OCI-LY3 (cell line): ENCODE measurements at regions not wholly inside any gene's neighbourhood (a gene's known extent, or its start where the extent isn't known, plus 50 kb on each side); places are given as distances from the start of the nearest gene placed in this dataset.

Experiments
- H2AFZ ChIP-seq: fragments of 200-600, 300-600 bp; shearing (Covaris generic); 2 replicates; pipeline ENCODE4 v1.6.0; 2014; ENCODE audit warnings: antibody characterized with exemption, low read depth, low read length
- H3K27ac ChIP-seq: fragments of 200-600, 300-600 bp; sonication (generic); 2 replicates; pipeline ENCODE4 v1.5.1; 2014; ENCODE audit warnings: mild to moderate bottlenecking, low read length, moderate library complexity, mixed read lengths
- H3K27me3 ChIP-seq: fragments of 200-600, 300-600 bp; sonication (generic); 2 replicates; pipeline ENCODE4 v1.6.1; 2014; ENCODE audit warnings: low read depth, low read length, mixed read lengths
- H3K36me3 ChIP-seq: fragments of 200-600, 300-600 bp; sonication (generic); replicated peaks from 2 replicates; pipeline ENCODE3; 2014; ENCODE audit warnings: low read depth, low read length, mixed read lengths
- H3K4me1 ChIP-seq: fragments of 300-600, 200-600 bp; sonication (generic); 2 replicates; pipeline ENCODE4 v1.6.1; 2014; ENCODE audit warnings: low read length, mixed read lengths
- H3K4me2 ChIP-seq: fragments of 200-600, 300-600 bp; sonication (generic); 2 replicates; pipeline ENCODE4 v1.6.1; 2014; ENCODE audit warnings: low read length, mixed read lengths
- H3K4me3 ChIP-seq: fragments of 300-600, 200-600 bp; sonication (generic); 2 replicates; pipeline ENCODE4 v1.5.1; 2014; ENCODE audit warnings: antibody characterized with exemption, mild to moderate bottlenecking, low read length, moderate library complexity
- H3K79me2 ChIP-seq: fragments of 300-600, 200-600 bp; shearing (Covaris generic); 2 replicates; pipeline ENCODE4 v1.6.1; 2014; ENCODE audit warnings: mild to moderate bottlenecking, low read length, mixed read lengths
- H3K9ac ChIP-seq: fragments of 300-600, 200-600 bp; shearing (Covaris generic); 2 replicates; pipeline ENCODE4 v1.6.0; 2014; ENCODE audit warnings: mild to moderate bottlenecking, low read length, moderate library complexity
- H3K9me3 ChIP-seq: fragments of 200-600, 300-600 bp; shearing (Covaris generic); 2 replicates; pipeline ENCODE4 v1.6.1; 2014; ENCODE audit warnings: low read length, mixed read lengths; ENCODE audit not compliant: insufficient read depth
- H4K20me1 ChIP-seq: fragments of 200-600, 300-600 bp; sonication (generic); 2 replicates; pipeline ENCODE4 v1.6.1; 2016; ENCODE audit warnings: low read length, mixed read lengths; ENCODE audit not compliant: insufficient read depth
- CTCF ChIP-seq: fragments of 200-600, 300-600 bp; sonication (generic); IDR thresholded peaks from 2 replicates; pipeline ENCODE4 v1.5.1; 2014; ENCODE audit warnings: antibody characterized with exemption, low read length, low read depth
- EZH2phosphoT487 ChIP-seq: fragments of 200-600 bp; shearing (Covaris generic); IDR thresholded peaks from 2 replicates; pipeline ENCODE4 v1.6.1; 2018; ENCODE audit warnings: antibody characterized with exemption, mixed run types, low read depth

GRCh38 chr4:112767386-112767785 lies 130.4 kb downstream of the LARP7 start:
- Histone ChIP-seq H3K27me3 (no peaks in the 10 kb centered on the region), H3K27ac (no peak overlapping the region), H2AFZ (no peak overlapping the region), H3K4me3 (no peak overlapping the region), H3K4me1 (peaks cover 2% of the 10 kb centered on the region; the same call in 1 of the 2 replicates), H3K9ac (no peak overlapping the region), H3K9me3 (no peaks in the 10 kb centered on the region), H4K20me1 (no peaks in the 10 kb centered on the region), H3K4me2 (no peak overlapping the region), H3K36me3 (no peaks in the 10 kb centered on the region), H3K79me2 (no peaks in the 10 kb centered on the region)
- TF ChIP-seq CTCF (no peak), EZH2phosphoT487 (no peak)

GRCh38 chr4:112770114-112770513 lies 133.2 kb downstream of the LARP7 start:
- Histone ChIP-seq H3K9me3 (no peaks in the 10 kb centered on the region), H2AFZ (no peak overlapping the region), H3K27me3 (no peaks in the 10 kb centered on the region), H3K4me1 (no peaks in the 10 kb centered on the region), H3K4me3 (no peak overlapping the region), H3K36me3 (no peaks in the 10 kb centered on the region), H3K4me2 (no peak overlapping the region), H3K9ac (no peak overlapping the region), H3K79me2 (no peaks in the 10 kb centered on the region), H3K27ac (no peak overlapping the region), H4K20me1 (no peaks in the 10 kb centered on the region)
- TF ChIP-seq CTCF (no peak), EZH2phosphoT487 (no peak)

DNA sequence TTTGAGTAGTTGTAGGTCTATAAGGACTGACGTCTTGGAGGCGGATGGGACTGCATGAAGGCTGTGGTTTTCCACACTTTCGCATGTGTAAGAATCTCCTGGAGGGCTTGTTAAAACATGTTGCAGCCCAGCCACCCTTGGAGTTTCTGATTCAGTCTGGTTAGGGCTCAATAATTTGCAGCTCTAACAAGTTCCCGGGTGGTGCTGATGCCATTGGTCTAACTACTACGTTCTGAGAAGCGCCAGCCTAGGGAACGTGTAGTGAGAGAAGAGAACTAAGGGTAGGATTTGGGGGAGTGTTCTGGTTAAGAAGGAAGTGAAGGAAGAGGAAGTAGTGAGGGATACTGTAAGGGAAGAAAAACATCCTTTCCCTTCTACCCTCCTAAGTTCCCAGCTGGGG lies 138.9 kb downstream of the LARP7 start:
- Histone ChIP-seq H3K79me2 (no peaks in the 10 kb centered on the region), H3K9ac (no peak overlapping the region)

DNA sequence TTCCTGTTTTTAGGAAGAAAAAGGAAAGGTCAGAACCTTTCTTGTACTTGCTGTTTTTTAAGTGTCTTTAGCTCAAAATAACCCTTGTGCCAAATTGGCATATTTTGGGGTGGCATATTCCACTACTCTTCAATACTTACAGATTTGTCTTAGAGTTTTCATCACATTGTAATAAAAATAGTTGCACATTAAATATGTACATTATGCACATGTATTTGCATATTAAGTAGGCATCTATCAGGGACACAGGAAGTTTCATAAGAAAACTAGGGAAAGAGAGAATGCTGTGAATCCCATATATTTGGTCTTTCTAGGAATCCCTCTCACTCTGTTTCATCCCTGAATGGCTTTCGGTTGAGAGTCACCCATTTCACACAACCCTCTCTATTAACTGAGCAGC lies 139.6 kb downstream of the LARP7 start:
- H3K27me3 ChIP-seq: no peaks in the 10 kb centered on the region
- no peaks in the 10 kb centered on the region for H3K79me2 ChIP-seq
- H3K9ac ChIP-seq: no peak overlapping the region
- H2AFZ ChIP-seq: no peak overlapping the region
- no peak overlapping the region for H3K27ac ChIP-seq
- no peaks in the 10 kb centered on the region for H4K20me1 ChIP-seq
- H3K9me3 ChIP-seq: no peaks in the 10 kb centered on the region
- no peaks in the 10 kb centered on the region for H3K4me1 ChIP-seq
- H3K4me2 ChIP-seq: no peak overlapping the region
- H3K36me3 ChIP-seq: no peaks in the 10 kb centered on the region
- TF ChIP-seq CTCF (no peak), EZH2phosphoT487 (no peak)
- H3K4me3 ChIP-seq: no peak overlapping the region

More for the DNA sequence above, 138.9 kb downstream of the LARP7 start:
- H4K20me1 ChIP-seq: no peaks in the 10 kb centered on the region
- H2AFZ ChIP-seq: peak overlapping the region; percentile 15; the same call in 1 of the 2 replicates
- no peak overlapping the region for H3K4me2 ChIP-seq
- no peak overlapping the region for H3K27ac ChIP-seq
- H3K4me1 ChIP-seq: no peaks in the 10 kb centered on the region
- H3K27me3 ChIP-seq: no peaks in the 10 kb centered on the region
- no peaks in the 10 kb centered on the region for H3K36me3 ChIP-seq
- H3K4me3 ChIP-seq: no peak overlapping the region
- H3K9me3 ChIP-seq: no peaks in the 10 kb centered on the region
- TF ChIP-seq CTCF: no peak
- no peak for TF ChIP-seq EZH2phosphoT487
